ENCODE measurements at regions not wholly inside any gene's neighbourhood (a gene's known extent, or its start where the extent isn't known, plus 50 kb on each side); places are given as distances from the start of the nearest gene placed in this dataset.

GRCh38 chr9:86751207-86751606 lies 196.1 kb downstream of the GAS1 start:
- Histone ChIP-seq H4K20me1 (ENCODE audit: control insufficient read depth, extremely low read depth, insufficient read depth, low read length) (no peaks in the 10 kb centered on the region), H2AFZ (ENCODE audit: low read length) (no peak overlapping the region), H3K27me3 (ENCODE audit: control insufficient read depth, insufficient read depth, low read length) (no peaks in the 10 kb centered on the region), H3K9ac (ENCODE audit: insufficient read depth, low read length) (no peak overlapping the region), H3K36me3 (ENCODE audit: control insufficient read depth, insufficient read depth, low read length) (no peaks in the 10 kb centered on the region), H3K4me1 (ENCODE audit: control insufficient read depth, extremely low read depth, insufficient read depth, low read length) (no peaks in the 10 kb centered on the region), H3K9me3 (ENCODE audit: control insufficient read depth, insufficient read depth, low read depth, low read length) (no peaks in the 10 kb centered on the region), H3K4me3 (replicated peaks in 1 of 4; ENCODE audit: control extremely low read depth in 1 of 4, insufficient read depth in 1 of 4, low read depth in 3 of 4, low read length in 4 of 4) (no peak overlapping the region), H3K4me2 (ENCODE audit: extremely low read depth, insufficient read depth, low read length) (no peak overlapping the region), H3K79me2 (ENCODE audit: control insufficient read depth, insufficient read depth, low read length) (no peaks in the 10 kb centered on the region), H3K27ac (ENCODE audit: insufficient read depth, low read length) (no peak overlapping the region)
- TF ChIP-seq CTCF (conservative IDR thresholded peaks at IDR 0.05 in 1 of 2, IDR thresholded peaks at IDR 0.05 in 1 of 2; ENCODE audit: low read depth in 1 of 2, low read length in 2 of 2), result no peak
- no peak for TF ChIP-seq EZH2 (IDR thresholded peaks at IDR 0.05; ENCODE audit: low read length, missing control alignments)
- DNase-seq (ENCODE audit: low read depth in 2 of 2), result peak in 1 of 2 donors; percentile 56

- H3K27me3 ChIP-seq (ENCODE audit: control insufficient read depth, insufficient read depth, low read length), result no peaks in the 10 kb centered on the region
- H3K9me3 ChIP-seq (ENCODE audit: control insufficient read depth, insufficient read depth, low read depth, low read length), result no peaks in the 10 kb centered on the region
- H3K36me3 ChIP-seq (ENCODE audit: control insufficient read depth, insufficient read depth, low read length), result no peaks in the 10 kb centered on the region
- H2AFZ ChIP-seq (ENCODE audit: low read length), result no peak overlapping the region
- TF ChIP-seq CTCF (conservative IDR thresholded peaks at IDR 0.05 in 1 of 2, IDR thresholded peaks at IDR 0.05 in 1 of 2; ENCODE audit: low read depth in 1 of 2, low read length in 2 of 2) (no peak), EZH2 (IDR thresholded peaks at IDR 0.05; ENCODE audit: low read length, missing control alignments) (no peak)
- H3K4me1 ChIP-seq (ENCODE audit: control insufficient read depth, extremely low read depth, insufficient read depth, low read length), result no peaks in the 10 kb centered on the region
- no peak overlapping the region for H3K27ac ChIP-seq (ENCODE audit: insufficient read depth, low read length)
- no peak overlapping the region for H3K4me3 ChIP-seq (replicated peaks in 1 of 4; ENCODE audit: control extremely low read depth in 1 of 4, insufficient read depth in 1 of 4, low read depth in 3 of 4, low read length in 4 of 4)
- H3K4me2 ChIP-seq (ENCODE audit: extremely low read depth, insufficient read depth, low read length), result no peak overlapping the region
- H4K20me1 ChIP-seq (ENCODE audit: control insufficient read depth, extremely low read depth, insufficient read depth, low read length), result no peaks in the 10 kb centered on the region
- H3K79me2 ChIP-seq (ENCODE audit: control insufficient read depth, insufficient read depth, low read length), result no peaks in the 10 kb centered on the region
- peak; percentile 74 to 89 for DNase-seq (ENCODE audit: low read depth in 2 of 2)
- H3K9ac ChIP-seq (ENCODE audit: insufficient read depth, low read length), result no peak overlapping the region
Observed at GRCh38 chr9:86749894-86750255, 197.4 kb downstream of the GAS1 start.

GRCh38 chr9:86749161-86749893 lies 198.0 kb downstream of the GAS1 start:
- Histone ChIP-seq H3K4me2 (ENCODE audit: extremely low read depth, insufficient read depth, low read length) (no peak overlapping the region), H3K4me1 (ENCODE audit: control insufficient read depth, extremely low read depth, insufficient read depth, low read length) (no peaks in the 10 kb centered on the region), H2AFZ (ENCODE audit: low read length) (no peak overlapping the region), H4K20me1 (ENCODE audit: control insufficient read depth, extremely low read depth, insufficient read depth, low read length) (no peaks in the 10 kb centered on the region), H3K36me3 (ENCODE audit: control insufficient read depth, insufficient read depth, low read length) (no peaks in the 10 kb centered on the region), H3K27me3 (ENCODE audit: control insufficient read depth, insufficient read depth, low read length) (no peaks in the 10 kb centered on the region), H3K79me2 (ENCODE audit: control insufficient read depth, insufficient read depth, low read length) (no peaks in the 10 kb centered on the region), H3K9ac (ENCODE audit: insufficient read depth, low read length) (no peak overlapping the region), H3K4me3 (replicated peaks in 1 of 4; ENCODE audit: control extremely low read depth in 1 of 4, insufficient read depth in 1 of 4, low read depth in 3 of 4, low read length in 4 of 4) (no peak overlapping the region), H3K27ac (ENCODE audit: insufficient read depth, low read length) (no peak overlapping the region), H3K9me3 (ENCODE audit: control insufficient read depth, insufficient read depth, low read depth, low read length) (no peaks in the 10 kb centered on the region)
- TF ChIP-seq EZH2 (IDR thresholded peaks at IDR 0.05; ENCODE audit: low read length, missing control alignments) (no peak), CTCF (conservative IDR thresholded peaks at IDR 0.05 in 1 of 2, IDR thresholded peaks at IDR 0.05 in 1 of 2; ENCODE audit: low read depth in 1 of 2, low read length in 2 of 2) (no peak)
- peak in 1 of 2 donors; percentile 63 for DNase-seq (ENCODE audit: low read depth in 2 of 2)

All from fibroblast of lung (primary cell).